ENCODE measurements at regions not wholly inside any gene's neighbourhood (a gene's known extent, or its start where the extent isn't known, plus 50 kb on each side); places are given as distances from the start of the nearest gene placed in this dataset.

DNA sequence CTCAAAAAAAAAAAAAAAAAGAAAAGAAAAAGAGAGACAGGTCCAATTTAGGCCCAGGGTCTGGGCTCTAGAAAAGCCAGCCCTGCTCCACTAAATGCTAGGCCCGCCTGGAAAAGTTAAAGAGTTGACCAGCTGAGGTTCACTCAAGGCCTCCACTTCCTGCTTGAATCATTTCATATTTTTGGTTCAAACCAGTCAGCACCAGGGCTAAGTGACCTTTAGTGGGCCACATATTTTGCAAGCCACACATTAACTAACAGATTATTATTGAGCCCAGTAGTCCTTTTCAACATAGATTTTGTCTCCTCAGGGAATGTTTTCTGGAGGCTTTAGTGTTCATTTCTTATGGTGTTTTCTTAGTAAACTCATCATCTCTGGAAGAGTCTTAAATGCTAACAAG lies 156.6 kb downstream of the TLR4 start (continued):
- TF ChIP-seq TCF7 (CRISPR knock-in tag; IDR thresholded peaks at IDR 0.05; ENCODE audit: low read depth) = no peak

DNA sequence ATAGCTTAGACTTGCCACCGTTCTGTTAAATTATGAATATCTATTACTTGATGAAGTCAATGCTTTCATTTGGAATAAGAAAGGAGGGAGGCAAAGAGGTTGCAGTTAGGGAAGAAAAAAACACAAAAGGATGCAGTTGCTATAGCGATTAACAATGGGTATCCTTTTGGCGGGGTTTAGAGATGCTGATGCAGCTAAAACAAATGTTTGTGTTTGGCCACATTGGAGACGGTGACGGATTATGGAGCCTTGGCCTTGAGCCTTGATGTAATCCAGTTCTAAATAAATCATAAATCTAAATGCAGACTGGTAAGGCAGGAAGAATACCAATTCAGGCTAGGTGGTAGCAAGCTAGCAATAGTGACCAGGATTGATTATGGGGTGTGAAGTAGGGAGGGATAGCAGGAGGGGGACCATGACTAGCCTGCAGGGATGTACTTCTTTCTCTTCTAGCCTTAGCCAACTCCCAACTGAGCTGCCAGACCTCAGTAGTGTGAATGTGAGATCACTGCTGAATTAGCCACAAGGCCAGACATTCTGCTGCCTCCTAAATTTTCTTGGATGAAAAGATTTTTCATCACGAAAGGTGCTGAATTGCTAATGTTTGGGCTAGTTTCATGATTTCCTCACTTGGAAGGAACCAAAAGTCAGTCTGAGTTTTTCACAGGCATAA lies 160.3 kb downstream of the TLR4 start:
- Mint-ChIP-seq H3K4me1 (no peaks in the 10 kb centered on the region), H3K9me3 (no peaks in the 10 kb centered on the region), H3K27me3 (ENCODE audit: low read depth) (no peaks in the 10 kb centered on the region), H3K4me3 (no peak overlapping the region), H3K27ac (no peak overlapping the region), H3K36me3 (no peaks in the 10 kb centered on the region)
- POLR2A ChIA-PET = no interaction called here
- CTCF ChIA-PET = interaction anchor here (1.5 kb wide), 1 partner anchor 377 kb away, joined by 4 read pairs; no protein-coding TSS in a partner anchor
- DNase-seq (ENCODE audit: low spot score) = no peak
- no peak for ATAC-seq
- TF ChIP-seq CREB1 (CRISPR knock-in tag; IDR thresholded peaks at IDR 0.05) = no peak
- TF ChIP-seq, protein P1, sequence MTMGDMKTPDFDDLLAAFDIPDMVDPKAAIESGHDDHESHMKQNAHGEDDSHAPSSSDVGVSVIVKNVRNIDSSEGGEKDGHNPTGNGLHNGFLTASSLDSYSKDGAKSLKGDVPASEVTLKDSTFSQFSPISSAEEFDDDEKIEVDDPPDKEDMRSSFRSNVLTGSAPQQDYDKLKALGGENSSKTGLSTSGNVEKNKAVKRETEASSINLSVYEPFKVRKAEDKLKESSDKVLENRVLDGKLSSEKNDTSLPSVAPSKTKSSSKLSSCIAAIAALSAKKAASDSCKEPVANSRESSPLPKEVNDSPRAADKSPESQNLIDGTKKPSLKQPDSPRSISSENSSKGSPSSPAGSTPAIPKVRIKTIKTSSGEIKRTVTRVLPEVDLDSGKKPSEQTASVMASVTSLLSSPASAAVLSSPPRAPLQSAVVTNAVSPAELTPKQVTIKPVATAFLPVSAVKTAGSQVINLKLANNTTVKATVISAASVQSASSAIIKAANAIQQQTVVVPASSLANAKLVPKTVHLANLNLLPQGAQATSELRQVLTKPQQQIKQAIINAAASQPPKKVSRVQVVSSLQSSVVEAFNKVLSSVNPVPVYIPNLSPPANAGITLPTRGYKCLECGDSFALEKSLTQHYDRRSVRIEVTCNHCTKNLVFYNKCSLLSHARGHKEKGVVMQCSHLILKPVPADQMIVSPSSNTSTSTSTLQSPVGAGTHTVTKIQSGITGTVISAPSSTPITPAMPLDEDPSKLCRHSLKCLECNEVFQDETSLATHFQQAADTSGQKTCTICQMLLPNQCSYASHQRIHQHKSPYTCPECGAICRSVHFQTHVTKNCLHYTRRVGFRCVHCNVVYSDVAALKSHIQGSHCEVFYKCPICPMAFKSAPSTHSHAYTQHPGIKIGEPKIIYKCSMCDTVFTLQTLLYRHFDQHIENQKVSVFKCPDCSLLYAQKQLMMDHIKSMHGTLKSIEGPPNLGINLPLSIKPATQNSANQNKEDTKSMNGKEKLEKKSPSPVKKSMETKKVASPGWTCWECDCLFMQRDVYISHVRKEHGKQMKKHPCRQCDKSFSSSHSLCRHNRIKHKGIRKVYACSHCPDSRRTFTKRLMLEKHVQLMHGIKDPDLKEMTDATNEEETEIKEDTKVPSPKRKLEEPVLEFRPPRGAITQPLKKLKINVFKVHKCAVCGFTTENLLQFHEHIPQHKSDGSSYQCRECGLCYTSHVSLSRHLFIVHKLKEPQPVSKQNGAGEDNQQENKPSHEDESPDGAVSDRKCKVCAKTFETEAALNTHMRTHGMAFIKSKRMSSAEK (CRISPR knock-in tag; IDR thresholded peaks at IDR 0.05; ENCODE audit: borderline replicate concordance) = no peak
- TF ChIP-seq, protein P2, sequence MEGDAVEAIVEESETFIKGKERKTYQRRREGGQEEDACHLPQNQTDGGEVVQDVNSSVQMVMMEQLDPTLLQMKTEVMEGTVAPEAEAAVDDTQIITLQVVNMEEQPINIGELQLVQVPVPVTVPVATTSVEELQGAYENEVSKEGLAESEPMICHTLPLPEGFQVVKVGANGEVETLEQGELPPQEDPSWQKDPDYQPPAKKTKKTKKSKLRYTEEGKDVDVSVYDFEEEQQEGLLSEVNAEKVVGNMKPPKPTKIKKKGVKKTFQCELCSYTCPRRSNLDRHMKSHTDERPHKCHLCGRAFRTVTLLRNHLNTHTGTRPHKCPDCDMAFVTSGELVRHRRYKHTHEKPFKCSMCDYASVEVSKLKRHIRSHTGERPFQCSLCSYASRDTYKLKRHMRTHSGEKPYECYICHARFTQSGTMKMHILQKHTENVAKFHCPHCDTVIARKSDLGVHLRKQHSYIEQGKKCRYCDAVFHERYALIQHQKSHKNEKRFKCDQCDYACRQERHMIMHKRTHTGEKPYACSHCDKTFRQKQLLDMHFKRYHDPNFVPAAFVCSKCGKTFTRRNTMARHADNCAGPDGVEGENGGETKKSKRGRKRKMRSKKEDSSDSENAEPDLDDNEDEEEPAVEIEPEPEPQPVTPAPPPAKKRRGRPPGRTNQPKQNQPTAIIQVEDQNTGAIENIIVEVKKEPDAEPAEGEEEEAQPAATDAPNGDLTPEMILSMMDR (IDR thresholded peaks at IDR 0.05) = no peak
- TF ChIP-seq ZBTB21 (CRISPR knock-in tag; IDR thresholded peaks at IDR 0.05; ENCODE audit: borderline replicate concordance) = no peak
- TF ChIP-seq RELA (CRISPR knock-in tag; IDR thresholded peaks at IDR 0.05; ENCODE audit: borderline replicate concordance) = no peak
- TF ChIP-seq OVOL2 (CRISPR knock-in tag; IDR thresholded peaks at IDR 0.05; ENCODE audit: borderline replicate concordance) = no peak
- TF ChIP-seq, protein P3, sequence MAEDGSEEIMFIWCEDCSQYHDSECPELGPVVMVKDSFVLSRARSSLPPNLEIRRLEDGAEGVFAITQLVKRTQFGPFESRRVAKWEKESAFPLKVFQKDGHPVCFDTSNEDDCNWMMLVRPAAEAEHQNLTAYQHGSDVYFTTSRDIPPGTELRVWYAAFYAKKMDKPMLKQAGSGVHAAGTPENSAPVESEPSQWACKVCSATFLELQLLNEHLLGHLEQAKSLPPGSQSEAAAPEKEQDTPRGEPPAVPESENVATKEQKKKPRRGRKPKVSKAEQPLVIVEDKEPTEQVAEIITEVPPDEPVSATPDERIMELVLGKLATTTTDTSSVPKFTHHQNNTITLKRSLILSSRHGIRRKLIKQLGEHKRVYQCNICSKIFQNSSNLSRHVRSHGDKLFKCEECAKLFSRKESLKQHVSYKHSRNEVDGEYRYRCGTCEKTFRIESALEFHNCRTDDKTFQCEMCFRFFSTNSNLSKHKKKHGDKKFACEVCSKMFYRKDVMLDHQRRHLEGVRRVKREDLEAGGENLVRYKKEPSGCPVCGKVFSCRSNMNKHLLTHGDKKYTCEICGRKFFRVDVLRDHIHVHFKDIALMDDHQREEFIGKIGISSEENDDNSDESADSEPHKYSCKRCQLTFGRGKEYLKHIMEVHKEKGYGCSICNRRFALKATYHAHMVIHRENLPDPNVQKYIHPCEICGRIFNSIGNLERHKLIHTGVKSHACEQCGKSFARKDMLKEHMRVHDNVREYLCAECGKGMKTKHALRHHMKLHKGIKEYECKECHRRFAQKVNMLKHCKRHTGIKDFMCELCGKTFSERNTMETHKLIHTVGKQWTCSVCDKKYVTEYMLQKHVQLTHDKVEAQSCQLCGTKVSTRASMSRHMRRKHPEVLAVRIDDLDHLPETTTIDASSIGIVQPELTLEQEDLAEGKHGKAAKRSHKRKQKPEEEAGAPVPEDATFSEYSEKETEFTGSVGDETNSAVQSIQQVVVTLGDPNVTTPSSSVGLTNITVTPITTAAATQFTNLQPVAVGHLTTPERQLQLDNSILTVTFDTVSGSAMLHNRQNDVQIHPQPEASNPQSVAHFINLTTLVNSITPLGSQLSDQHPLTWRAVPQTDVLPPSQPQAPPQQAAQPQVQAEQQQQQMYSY (CRISPR knock-in tag; IDR thresholded peaks at IDR 0.05) = no peak
- TF ChIP-seq, protein P4, sequence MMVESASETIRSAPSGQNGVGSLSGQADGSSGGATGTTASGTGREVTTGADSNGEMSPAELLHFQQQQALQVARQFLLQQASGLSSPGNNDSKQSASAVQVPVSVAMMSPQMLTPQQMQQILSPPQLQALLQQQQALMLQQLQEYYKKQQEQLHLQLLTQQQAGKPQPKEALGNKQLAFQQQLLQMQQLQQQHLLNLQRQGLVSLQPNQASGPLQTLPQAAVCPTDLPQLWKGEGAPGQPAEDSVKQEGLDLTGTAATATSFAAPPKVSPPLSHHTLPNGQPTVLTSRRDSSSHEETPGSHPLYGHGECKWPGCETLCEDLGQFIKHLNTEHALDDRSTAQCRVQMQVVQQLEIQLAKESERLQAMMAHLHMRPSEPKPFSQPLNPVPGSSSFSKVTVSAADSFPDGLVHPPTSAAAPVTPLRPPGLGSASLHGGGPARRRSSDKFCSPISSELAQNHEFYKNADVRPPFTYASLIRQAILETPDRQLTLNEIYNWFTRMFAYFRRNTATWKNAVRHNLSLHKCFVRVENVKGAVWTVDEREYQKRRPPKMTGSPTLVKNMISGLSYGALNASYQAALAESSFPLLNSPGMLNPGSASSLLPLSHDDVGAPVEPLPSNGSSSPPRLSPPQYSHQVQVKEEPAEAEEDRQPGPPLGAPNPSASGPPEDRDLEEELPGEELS (CRISPR knock-in tag; IDR thresholded peaks at IDR 0.05) = no peak
- TF ChIP-seq, protein P5, sequence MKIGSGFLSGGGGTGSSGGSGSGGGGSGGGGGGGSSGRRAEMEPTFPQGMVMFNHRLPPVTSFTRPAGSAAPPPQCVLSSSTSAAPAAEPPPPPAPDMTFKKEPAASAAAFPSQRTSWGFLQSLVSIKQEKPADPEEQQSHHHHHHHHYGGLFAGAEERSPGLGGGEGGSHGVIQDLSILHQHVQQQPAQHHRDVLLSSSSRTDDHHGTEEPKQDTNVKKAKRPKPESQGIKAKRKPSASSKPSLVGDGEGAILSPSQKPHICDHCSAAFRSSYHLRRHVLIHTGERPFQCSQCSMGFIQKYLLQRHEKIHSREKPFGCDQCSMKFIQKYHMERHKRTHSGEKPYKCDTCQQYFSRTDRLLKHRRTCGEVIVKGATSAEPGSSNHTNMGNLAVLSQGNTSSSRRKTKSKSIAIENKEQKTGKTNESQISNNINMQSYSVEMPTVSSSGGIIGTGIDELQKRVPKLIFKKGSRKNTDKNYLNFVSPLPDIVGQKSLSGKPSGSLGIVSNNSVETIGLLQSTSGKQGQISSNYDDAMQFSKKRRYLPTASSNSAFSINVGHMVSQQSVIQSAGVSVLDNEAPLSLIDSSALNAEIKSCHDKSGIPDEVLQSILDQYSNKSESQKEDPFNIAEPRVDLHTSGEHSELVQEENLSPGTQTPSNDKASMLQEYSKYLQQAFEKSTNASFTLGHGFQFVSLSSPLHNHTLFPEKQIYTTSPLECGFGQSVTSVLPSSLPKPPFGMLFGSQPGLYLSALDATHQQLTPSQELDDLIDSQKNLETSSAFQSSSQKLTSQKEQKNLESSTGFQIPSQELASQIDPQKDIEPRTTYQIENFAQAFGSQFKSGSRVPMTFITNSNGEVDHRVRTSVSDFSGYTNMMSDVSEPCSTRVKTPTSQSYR (CRISPR knock-in tag; IDR thresholded peaks at IDR 0.05) = no peak
- TF ChIP-seq ZNF317 (CRISPR knock-in tag; IDR thresholded peaks at IDR 0.05; ENCODE audit: borderline replicate concordance, low read depth) = no peak
- TF ChIP-seq KAT7 (CRISPR knock-in tag; IDR thresholded peaks at IDR 0.05; ENCODE audit: borderline replicate concordance) = no peak
- TF ChIP-seq, protein P6, sequence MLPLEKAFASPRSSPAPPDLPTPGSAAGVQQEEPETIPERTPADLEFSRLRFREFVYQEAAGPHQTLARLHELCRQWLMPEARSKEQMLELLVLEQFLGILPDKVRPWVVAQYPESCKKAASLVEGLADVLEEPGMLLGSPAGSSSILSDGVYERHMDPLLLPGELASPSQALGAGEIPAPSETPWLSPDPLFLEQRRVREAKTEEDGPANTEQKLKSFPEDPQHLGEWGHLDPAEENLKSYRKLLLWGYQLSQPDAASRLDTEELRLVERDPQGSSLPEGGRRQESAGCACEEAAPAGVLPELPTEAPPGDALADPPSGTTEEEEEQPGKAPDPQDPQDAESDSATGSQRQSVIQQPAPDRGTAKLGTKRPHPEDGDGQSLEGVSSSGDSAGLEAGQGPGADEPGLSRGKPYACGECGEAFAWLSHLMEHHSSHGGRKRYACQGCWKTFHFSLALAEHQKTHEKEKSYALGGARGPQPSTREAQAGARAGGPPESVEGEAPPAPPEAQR (CRISPR knock-in tag; IDR thresholded peaks at IDR 0.05) = no peak
- no peak for TF ChIP-seq MXD4 (CRISPR knock-in tag; IDR thresholded peaks at IDR 0.05; ENCODE audit: borderline replicate concordance)
- no peak for TF ChIP-seq EMX1 (CRISPR knock-in tag; IDR thresholded peaks at IDR 0.05)
- TF ChIP-seq, protein P7, sequence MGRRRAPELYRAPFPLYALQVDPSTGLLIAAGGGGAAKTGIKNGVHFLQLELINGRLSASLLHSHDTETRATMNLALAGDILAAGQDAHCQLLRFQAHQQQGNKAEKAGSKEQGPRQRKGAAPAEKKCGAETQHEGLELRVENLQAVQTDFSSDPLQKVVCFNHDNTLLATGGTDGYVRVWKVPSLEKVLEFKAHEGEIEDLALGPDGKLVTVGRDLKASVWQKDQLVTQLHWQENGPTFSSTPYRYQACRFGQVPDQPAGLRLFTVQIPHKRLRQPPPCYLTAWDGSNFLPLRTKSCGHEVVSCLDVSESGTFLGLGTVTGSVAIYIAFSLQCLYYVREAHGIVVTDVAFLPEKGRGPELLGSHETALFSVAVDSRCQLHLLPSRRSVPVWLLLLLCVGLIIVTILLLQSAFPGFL (CRISPR knock-in tag; IDR thresholded peaks at IDR 0.05; ENCODE audit: borderline replicate concordance) = no peak
- no peak for TF ChIP-seq TEAD4 (CRISPR knock-in tag; IDR thresholded peaks at IDR 0.05)

Measured in WTC11 (cell line).